Breast epithelium (tissue), 3 donors: ENCODE measurements at regions not wholly inside any gene's neighbourhood (a gene's known extent, or its start where the extent isn't known, plus 50 kb on each side); places are given as distances from the start of the nearest gene placed in this dataset.

ENCODE experiments used
- POLR2A ChIP-seq: fragments of 450-650 bp; IDR thresholded peaks from one replicate; pipeline ENCODE4 v1.6.1; 2016; ENCODE audit warnings: antibody characterized with exemption, mild to moderate bottlenecking, moderate library complexity
- TF ChIP-seq, protein P1 (sequence below), 3 donors: fragments of 450-650 bp; IDR thresholded peaks; one replicate each; pipeline ENCODE4 v1.5.1; 2016 to 2017; ENCODE audit warnings: antibody characterized with exemption in 3 of 3, mild to moderate bottlenecking in 3 of 3, moderate library complexity in 3 of 3

- TF ChIP-seq, protein P1, sequence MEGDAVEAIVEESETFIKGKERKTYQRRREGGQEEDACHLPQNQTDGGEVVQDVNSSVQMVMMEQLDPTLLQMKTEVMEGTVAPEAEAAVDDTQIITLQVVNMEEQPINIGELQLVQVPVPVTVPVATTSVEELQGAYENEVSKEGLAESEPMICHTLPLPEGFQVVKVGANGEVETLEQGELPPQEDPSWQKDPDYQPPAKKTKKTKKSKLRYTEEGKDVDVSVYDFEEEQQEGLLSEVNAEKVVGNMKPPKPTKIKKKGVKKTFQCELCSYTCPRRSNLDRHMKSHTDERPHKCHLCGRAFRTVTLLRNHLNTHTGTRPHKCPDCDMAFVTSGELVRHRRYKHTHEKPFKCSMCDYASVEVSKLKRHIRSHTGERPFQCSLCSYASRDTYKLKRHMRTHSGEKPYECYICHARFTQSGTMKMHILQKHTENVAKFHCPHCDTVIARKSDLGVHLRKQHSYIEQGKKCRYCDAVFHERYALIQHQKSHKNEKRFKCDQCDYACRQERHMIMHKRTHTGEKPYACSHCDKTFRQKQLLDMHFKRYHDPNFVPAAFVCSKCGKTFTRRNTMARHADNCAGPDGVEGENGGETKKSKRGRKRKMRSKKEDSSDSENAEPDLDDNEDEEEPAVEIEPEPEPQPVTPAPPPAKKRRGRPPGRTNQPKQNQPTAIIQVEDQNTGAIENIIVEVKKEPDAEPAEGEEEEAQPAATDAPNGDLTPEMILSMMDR (IDR thresholded peaks at IDR 0.05), result no peak
- no peak for TF ChIP-seq POLR2A
Observed at GRCh38 chr6:170206317-170206621, 84.6 kb downstream of the DLL1 start.
